Heart left ventricle (tissue), 13 donors: ENCODE measurements at regions not wholly inside any gene's neighbourhood (a gene's known extent, or its start where the extent isn't known, plus 50 kb on each side); places are given as distances from the start of the nearest gene placed in this dataset.

ENCODE experiments used
- CTCF ChIP-seq, 12 donors: fragments of 200-600 bp; sonication (generic) in 4 of 12; IDR thresholded peaks; one replicate each; pipeline versions ENCODE4 v1.5.0 to v1.8.0; 2018 to 2022; ENCODE audit warnings: antibody characterized with exemption in 12 of 12, mild to moderate bottlenecking in 5 of 12
- POLR2A ChIP-seq, 2 donors: fragments of 450-650 bp; IDR thresholded peaks; one replicate each; pipeline ENCODE4 v1.6.1; 2017; ENCODE audit warnings: antibody characterized with exemption in 2 of 2, mild to moderate bottlenecking in 2 of 2, moderate library complexity in 2 of 2
- donor health status: ischemic (EF 13 %, LVEDD 7.1; RV severe dilation, severe dysfunction).
- donor health status: DM: no; HTN: yes; CAD: no.
- donor health status: DM: no; HTN: no; CAD: no.
- donor health status: ischemic (EF 25% LVEDD 6.9; RV normal size, moderate dysfunction).
- donor health status: ischemic (EF 25% LVEDD 5.7; RV mildly dilated, moderate dysfunction).
- donor health status: ischemic (EF 35%, LVEDD 5.7; RV mildly dilated, moderate dysfunction).
- donor health status: nonischemic (EF 11% LVEDD 7.7; RV severe dilation, severe dysfunction).
- donor health status: DM: yes; HTN: yes; CAD: no.
- donor health status: PGD.
- donor health status: ischemic (EF 29% LVEDD 5.4; RV normal size, mild dysfunction).
- donor health status: nonischemic (EF 23%, LVEDD 6.1; RV moderate dilation, normal function).

- TF ChIP-seq CTCF (IDR thresholded peaks at IDR 0.05) (no peak), POLR2A (IDR thresholded peaks at IDR 0.05) (no peak)
These were observed 400.2 kb downstream of the HACE1 start for GRCh38 chr6:104459543-104459942.
